ENCODE measurements at regions not wholly inside any gene's neighbourhood (a gene's known extent, or its start where the extent isn't known, plus 50 kb on each side); places are given as distances from the start of the nearest gene placed in this dataset.
"Not testable (repeated sequence)": the region's sequence is repeated elsewhere in the genome, so short reads cannot be mapped to it uniquely, and the experiment has no call there.

DNA sequence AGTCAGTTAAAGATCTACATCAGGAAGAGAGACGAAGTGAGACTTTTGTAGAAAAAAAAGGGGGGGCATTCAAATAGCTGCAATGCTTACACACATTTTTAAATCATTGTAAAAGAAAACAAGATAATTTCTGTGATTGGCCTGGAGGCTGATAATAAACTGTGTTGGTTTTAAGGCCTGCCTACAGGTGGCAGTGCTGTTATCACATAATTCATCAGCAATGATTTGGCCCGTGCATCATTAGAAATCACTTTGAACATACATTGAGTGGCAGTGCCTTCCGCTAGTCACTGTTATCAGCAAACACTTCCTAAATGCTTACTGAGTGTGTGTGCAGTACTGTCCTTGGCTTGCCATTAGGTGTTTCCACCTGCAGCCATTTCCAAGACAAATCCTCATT lies 831.9 kb downstream of the TRIML1 start:
- no peak for DNase-seq

DNA sequence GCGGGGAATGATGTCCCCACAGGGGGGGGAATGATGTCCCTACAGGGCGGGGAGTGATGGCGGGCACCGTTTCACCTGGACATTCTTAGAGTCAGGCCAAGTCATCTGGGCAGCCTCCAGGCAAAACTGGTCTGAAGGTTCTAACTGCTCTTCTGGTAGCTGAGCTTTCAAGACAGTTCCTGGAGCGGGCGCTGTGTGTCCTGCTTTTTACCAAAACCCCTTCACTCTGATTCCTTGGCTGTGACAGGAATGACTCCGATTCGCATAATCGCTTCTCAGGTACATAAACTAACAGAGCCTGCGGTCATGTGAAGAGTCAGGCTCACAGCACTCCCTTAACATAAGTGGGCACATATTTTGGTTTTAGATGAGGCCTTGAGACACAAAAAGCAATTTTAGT lies 836.0 kb downstream of the TRIML1 start:
- no peak for DNase-seq

DNA sequence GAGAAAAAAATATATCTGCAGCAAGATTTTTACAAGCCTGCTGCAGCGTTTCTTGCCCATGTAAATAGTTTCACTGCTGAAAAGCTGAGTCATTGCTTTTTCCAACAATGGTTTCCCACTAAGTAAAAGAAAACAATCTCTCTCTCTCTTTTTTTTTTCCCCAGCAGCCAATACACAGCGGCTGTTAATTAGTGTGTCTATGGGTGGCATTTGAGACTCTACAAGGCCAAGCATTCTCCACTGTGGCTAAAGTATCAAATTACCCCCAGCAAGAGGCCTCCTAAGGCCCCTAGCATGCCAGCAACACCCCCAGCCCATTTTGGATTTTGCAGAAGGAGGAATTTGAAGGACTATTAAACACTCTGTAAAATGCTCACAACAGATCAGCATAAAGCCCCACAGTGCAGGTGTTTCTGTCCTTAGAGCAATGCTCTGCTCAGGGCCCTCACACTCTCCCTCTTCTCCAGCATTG lies 837.4 kb downstream of the TRIML1 start:
- no peak for DNase-seq

DNA sequence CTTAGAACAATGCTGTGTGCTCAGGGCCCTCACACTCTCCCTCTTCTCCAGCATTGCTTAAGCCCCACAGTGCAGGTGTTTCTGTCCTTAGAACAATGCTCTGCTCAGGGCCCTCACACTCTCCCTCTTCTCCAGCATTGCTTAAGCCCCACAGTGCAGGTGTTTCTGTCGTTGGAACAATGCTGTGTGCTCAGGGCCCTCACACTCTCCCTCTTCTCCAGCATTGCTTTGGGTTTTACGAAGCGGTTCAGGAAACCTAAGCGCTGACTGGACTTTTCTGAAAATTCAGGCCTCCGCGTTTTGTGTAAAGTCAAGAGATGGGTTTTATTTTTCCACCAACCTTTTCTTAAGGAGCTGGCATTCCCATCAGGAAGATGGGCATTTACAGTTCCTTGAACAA lies 838.0 kb downstream of the TRIML1 start:
- not testable (repeated sequence) for DNase-seq

DNA sequence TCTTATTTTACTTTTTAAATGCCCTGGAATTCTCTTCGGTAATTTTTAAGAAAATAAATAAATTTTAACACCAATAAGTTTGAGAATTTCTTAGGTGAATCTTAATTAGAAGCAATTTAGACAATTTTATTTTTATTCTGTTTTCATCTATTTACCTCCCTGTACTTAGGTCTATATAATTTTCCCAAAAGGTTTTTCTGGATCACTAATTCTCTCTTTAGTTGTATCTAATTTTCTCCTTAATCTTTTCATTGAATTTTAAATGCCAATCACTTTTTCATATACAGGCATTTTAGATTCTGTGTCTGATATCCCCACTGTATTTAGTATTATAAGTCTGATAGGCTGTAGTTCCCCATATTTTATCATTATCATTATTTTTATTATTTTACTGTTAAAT lies 845.3 kb downstream of the TRIML1 start:
- no peak for DNase-seq

DNA sequence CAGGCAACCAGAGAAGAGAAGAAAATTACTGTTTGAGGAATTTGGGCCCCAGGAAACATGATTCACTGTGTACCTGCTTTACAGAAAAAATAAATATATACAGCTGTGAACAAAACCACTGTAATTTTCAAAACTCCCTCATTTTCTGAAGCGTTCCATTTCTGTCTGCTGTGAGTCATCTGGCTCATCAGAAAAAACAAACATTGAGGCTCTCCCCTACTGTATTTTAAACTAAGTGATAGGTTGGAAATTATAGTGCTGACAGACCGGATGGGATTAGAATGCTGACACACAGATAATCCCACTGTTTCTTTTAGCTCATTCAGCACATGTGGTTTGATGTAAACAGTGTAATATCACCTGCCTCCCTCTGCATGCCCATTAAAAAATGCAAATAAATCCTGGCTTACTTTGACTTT lies 847.0 kb downstream of the TRIML1 start:
- DNase-seq, result no peak

DNA sequence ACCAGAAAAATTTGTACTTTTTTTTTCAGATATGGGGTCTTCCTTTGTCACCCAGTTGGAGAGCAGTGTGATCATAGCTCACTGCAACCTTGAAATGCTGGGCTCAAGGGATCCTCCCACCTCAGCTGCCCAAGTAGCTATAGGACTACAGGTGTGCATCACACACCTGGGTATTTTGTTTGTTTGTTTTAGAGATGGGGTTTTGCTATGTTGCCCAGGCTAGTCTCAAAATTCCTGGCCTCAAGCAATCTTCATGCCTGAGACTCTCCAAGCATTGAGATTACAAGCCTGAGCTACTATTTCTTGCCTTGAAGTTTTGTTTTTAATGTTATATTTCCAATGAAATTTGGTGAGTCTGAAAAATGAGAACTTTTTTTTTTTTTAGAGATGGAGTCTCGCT lies 847.8 kb downstream of the TRIML1 start:
- no peak for DNase-seq

DNA sequence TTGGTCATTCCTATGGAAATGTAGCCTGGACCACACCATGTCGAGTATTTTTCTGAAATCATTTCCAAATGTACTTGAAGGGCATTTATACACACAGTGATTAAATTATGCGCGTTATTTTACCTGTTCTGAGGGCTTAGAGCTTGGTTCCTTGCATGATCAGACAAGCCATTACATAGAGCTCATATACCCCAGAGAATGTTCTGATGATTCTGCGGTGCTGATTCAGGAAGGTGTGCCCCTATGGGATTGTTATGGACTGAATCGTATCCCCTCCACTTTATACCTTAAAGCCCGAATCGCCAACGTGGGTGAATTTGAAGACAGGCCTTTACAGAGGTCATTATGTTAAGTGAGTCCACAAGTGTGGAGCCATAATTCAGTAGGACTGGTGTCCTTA lies 848.9 kb downstream of the TRIML1 start:
- DNase-seq, result no peak

DNA sequence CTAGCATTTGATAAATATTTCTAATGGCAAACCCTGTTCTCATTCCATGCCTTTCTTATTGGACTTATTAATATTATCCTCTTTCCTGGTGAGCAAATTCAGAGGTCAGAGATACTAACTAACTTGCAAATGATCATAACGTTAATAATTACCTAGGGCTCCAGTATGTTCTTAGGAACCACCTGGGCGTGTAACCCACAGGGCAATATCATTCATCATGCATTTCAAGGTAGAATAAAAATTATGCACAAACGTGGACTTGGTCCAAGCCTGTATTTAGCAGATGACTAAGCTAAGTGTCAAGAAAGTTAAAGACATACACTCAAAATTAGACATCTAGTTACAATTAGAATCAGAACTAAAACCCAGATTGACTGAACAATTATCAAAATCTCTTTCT lies 850.1 kb downstream of the TRIML1 start:
- DNase-seq, result no peak

DNA sequence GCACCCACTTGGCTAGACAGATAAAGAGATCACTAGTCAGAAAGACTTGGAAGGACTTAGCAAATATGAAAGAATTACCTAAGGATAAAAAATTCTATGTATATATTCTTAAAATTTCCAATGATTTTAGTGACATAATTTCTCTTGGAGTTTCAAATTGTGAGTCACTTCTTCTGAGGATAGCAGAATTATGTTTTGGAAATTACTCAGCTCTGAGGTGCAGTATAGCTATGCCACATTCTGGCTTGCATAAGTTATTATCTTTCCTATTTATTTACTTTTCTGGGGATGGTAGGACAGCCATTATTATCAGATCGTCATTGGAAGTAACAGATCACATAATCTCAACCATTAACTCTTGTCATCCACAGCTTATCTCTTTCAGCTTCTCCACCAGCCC lies 853.5 kb downstream of the TRIML1 start:
- DNase-seq, result no peak

DNA sequence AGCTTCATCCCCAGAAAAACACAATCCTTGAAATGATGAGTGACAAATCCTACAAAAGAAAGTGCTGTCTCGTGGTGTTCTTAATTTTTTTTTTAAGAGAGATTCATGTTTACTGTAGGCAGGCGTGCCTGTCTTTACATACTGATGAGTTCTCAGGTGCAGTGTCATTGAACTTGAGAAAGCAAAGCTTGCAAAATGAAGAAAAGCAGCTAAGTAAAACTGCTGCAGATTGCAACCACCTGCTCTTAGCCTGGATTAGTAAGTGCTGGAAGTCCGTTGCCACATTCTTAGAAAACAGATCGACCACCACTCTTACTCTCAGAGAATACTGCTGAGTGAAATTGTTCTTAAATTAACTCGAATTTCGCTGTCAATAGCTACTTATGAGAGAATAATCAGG lies 854.6 kb downstream of the TRIML1 start:
- DNase-seq, result no peak

DNA sequence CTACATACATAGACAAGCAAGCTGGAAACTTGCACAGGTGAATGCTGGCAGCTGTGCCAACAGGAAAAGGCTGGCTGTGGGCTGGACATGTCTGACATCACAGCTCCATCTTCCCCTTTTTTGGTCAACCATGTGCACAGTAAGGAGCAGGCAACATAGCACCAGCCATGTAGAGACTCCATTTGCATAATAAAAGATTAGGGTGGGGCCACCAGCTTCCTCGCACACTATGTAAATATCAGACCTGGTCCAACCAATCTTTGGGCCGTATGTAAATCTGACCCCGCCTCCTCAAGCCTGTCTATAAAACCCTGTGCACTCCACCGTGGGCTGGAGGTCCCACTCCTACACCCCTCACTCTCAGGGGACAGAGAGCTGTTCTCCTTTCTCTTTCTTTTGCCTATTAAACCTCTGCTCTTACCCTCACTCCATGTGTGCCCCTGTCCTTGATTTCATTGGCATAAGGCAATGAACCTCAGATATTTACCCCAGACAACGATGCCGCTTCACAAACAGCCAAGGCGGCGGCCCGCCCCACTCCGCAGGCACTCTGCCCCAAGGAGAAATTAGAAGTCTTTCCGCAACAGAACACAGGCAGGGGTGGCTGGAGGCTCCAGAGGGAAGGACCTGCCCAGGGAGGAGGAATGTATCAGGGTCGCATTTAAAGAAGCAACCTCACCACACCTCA lies 862.2 kb downstream of the TRIML1 start:
- DNase-seq, result no peak

DNA sequence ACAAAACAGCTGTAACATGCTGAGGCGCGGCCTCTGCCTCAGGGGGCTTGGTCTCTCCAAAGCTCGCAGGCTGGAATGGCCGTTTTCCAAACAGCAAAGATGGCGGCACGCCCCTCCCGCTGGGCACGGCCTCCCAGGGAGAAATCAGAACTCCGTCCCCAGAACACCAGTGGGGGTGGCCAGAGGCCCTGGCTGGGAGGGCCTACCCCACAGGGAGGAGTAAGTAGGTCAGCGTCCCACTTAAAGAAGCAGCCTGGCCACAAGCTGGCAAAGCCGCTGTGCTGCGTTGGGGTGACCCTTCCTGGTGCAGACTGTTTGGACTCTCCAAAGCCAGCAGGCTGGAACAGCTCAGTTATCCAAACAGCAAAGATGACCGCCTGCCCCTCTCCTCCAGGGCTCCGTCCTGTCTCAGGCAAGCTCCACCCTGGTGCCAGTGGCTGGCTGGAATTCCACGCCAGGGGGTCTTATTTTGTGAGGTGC lies 862.8 kb downstream of the TRIML1 start:
- DNase-seq, result no peak

DNA sequence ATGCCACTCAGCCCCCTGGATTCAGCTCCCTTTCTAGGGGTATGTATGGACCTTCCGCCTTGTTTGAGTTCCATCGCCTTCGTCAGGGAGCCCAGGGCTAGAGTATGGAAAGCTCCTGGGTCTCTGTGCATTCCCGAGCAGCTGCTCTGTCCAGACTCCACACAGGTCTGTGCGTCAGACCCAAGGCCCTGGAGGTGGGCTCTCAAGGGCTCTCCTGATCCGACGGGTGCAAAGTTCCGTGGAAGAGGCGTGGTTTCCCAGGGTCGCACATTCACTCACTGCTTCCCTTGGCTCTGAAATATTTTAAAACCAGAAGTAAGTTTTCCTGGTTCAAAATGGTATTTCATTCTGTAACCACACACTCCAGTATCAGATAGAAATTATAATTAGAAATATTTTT lies 863.2 kb downstream of the TRIML1 start:
- no peak for DNase-seq

DNA sequence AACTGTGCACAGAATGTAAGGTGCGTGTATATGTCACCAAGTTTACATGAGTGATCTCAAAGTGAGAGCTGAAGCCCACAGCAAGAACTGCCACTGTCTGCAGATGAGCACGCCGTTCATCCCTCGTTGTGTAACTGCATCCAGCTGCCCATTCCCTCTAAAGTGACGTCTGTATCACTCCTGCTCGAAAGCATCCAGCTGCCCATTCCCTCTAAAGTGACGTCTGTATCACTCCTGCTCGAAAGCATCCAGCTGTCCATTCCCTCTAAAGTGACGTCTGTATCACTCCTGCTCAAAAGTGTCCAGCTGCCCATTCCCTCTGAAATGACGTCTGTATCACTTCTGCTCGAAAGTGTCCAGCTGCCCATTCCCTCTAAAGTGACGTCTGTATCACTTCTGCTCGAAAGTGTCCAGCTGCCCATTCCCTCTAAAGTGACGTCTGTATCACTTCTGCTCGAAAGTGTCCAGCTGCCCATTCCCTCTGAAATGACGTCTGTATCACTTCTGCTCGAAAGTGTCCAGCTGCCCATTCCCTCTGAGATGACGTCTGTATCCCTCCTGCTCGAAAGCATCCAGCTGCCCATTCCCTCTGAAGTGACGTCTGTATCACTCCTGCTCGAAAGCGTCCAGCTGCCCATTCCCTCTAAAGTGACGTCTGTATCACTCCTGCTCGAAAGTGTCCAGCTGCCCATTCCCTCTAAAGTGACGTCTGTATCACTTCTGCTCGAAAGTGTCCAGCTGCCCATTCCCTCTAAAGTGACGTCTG lies 871.4 kb downstream of the TRIML1 start:
- DNase-seq, result not testable (repeated sequence)

DNA sequence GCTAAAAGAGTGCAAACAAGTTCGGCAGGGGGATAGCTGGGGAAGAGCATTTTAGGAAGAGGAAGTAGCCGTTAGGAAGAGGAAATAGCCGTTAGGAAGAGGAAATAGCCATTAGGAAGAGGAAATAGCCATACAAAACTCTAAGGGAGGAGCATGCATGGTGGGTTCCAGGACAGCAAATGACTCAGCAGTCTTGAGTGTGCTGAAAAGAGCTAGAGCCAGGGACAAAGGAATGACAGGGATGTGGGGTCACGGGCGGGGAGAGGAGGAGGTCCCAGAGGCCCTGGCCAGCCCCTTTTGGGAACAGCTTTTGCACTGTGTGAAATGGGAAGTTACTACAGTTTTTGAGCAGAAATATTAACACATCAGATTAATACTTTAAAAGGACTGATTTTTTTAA lies 882.6 kb downstream of the TRIML1 start:
- no peak for DNase-seq

DNA sequence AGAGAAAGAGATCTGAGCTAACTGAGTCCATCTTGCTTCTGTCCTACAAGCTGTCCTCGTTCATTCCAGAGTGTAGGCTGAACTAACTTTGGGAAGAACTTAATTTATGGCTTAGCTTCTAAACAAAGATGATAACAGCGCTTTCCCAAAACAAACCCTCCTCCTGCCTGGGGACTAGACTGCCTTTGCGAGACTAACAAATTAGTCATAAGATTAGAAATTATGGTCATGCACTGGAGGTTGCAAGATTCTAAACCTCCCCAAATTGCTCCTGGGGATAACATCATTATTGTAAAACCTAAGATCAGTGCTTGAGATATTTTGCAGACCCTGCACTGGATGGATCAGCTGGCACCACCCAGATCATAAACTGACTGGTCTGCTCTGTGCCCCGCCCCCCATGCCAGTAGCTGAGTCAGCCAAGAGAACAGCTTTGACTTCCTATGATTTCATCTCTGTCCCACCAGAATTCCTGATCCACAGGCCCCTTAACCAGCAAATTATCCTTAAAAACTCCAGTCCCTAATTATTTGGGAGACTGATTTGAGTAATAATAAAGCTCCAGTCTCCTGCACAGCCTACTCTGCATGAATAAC lies 883.3 kb downstream of the TRIML1 start:
- no peak for DNase-seq

DNA sequence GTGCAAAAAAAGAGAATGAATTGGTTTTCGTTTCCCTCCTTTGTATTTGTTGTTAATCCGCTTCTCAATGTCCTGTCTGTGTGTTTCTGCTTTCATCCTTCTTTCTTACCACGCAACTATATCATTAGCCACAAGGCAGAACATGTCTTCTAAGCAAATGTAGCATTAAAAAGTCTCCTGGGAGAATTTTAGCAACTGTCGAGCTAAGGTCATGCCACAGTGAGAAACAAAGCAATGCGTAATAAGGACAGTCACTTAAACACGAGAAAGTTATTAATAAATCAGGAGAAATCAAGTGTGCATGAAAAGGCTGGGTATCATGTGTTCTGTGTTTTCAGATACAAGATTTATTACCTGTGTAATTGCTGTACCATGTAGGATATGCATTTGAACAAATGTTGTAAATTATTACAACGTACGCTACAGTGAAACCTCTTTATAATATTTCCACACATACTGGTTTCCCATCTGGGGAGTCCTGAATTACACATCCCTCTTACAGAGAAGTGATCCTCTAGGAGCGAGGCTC lies 890.8 kb downstream of the TRIML1 start:
- DNase-seq, result no peak

DNA sequence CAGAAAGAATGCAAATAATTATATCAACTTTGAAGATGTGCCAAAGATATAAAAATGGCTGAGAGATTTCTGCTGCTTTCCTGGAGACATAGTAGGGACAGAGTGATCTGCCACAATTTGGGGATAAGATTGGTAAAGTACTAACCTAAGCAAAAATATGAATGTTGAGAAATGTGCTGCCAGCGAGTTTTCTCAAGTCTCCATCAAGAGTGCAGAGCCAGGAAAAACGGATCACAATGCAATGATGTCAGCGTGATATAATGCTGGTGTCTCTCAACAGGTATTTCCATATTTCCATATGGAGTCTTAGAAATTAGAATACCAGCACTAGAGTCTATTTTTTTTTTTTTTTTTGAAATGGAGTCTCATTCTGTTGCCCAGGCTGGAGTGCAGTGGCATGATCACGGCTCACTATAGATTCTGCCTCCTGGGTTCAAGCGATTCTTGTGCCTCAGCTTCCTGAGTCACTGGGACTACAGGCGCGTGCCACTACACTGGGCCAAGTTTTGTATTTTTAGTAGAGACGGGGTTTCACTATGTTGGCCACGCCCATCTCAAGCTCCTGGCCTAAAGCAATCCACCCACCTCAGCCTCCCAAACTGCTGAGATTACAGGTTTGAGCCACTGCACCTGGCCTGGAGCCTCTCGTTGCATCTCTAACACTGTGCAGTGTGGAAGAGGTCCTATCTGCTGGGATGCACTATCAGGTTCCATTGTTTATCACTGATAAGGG lies 893.5 kb downstream of the TRIML1 start:
- DNase-seq, result no peak

DNA sequence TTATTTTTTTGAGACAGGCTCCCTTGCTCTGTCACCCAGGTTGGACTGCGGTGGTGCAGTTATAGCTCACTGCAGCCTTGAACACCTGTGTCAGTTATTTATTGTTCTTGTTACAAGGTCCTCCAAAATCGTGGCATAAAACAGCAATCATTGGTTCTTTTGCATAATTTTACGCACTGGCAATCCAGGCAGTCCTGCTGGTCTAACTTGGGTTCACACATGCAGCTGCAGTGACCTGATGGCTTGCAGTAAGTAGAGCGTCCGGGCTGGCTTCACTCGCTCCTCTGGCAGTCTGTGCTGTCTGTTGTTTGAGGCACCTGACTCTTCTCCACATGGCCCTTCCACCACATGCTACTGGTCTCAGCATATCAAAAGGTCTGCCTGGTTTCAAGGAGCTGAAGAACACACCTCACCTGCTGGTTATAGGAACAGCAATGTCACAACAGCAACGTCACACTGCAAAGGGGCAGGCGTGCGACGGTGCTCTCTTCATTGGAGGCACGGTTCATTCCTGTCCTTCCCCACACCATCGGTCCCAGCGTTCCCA lies 894.6 kb downstream of the TRIML1 start:
- DNase-seq, result no peak

DNA sequence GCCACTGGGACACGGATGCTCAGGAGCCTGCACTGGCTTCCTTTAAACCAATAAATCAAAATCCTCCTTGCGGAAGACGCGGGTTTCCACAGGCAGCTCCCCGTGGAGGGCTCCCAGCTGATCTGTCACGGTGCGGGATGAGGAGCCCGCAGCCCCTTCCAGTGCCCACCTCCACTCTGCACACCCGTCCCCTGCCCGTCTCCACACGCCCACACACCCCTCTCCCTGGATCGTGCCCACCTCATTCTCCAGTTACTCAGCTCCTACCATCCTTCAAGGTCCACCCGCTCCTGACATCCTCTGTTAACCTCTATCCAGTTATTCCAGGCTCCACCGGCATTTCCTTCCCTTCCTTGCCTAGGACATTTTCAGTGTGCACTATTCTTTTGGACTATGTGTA lies 895.9 kb downstream of the TRIML1 start:
- no peak for DNase-seq

DNA sequence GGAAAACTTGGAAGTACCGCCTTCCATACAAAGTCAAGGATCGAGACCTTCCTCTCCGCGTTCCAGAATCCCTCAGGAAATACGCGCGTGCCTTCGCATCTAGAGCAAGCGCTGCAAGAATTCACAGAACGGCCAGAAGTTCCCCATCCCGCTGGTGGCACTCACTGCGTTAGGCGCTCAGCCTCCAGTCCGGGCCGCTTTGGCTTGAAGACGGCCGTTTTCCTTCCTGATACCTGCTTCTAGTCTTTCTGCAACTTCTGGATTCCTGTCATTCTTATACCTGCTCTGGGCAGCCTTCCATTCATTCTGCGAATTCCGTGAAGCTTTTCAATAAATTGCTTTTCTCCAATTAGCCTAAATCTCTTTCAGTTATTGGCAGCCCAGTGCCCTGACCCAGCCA lies 896.4 kb downstream of the TRIML1 start:
- no peak for DNase-seq

DNA sequence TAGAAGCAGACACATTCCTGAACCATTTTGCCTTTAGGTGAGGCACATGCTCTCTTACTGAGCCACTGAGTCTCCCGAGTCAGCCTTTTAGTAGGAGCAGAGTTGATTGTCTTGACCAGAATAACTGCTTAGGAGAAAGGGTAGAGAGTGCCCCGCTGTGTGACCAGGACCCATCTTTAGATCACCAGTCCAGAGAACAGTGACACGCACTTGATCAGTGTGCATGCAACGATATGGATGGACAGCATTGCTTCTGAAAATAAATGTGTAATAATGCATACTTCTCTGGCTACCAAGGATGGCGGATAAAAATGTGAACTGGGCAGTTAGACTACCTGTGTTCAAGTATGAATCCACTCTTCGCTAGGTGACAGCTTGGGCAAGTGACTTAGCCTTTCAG lies 897.7 kb downstream of the TRIML1 start:
- DNase-seq, result no peak
